A673 (cell line): ENCODE measurements at regions not wholly inside any gene's neighbourhood (a gene's known extent, or its start where the extent isn't known, plus 50 kb on each side); places are given as distances from the start of the nearest gene placed in this dataset.

ENCODE experiments used
- EZH2 ChIP-seq: fragments of 200-600 bp; sonication (generic); IDR thresholded peaks from 2 replicates; pipeline ENCODE4 v1.6.1; 2017; ENCODE audit warnings: borderline replicate concordance, low read depth, mild to moderate bottlenecking, mixed read lengths, antibody characterized with exemption, low read length; ENCODE audit not compliant: poor library complexity, severe bottlenecking
- TF ChIP-seq, protein P1 (sequence below): fragments of 300-800, 200-600 bp; sonication (generic); conservative IDR thresholded peaks from 2 replicates; pipeline ENCODE4 v1.5.1; 2017; ENCODE audit warnings: low read depth, mild to moderate bottlenecking, antibody characterized with exemption, low read length, moderate library complexity, mixed read lengths

GRCh38 chr3:82085356-82085755 is 323.9 kb upstream of the GBE1 start:
- TF ChIP-seq, protein P1, sequence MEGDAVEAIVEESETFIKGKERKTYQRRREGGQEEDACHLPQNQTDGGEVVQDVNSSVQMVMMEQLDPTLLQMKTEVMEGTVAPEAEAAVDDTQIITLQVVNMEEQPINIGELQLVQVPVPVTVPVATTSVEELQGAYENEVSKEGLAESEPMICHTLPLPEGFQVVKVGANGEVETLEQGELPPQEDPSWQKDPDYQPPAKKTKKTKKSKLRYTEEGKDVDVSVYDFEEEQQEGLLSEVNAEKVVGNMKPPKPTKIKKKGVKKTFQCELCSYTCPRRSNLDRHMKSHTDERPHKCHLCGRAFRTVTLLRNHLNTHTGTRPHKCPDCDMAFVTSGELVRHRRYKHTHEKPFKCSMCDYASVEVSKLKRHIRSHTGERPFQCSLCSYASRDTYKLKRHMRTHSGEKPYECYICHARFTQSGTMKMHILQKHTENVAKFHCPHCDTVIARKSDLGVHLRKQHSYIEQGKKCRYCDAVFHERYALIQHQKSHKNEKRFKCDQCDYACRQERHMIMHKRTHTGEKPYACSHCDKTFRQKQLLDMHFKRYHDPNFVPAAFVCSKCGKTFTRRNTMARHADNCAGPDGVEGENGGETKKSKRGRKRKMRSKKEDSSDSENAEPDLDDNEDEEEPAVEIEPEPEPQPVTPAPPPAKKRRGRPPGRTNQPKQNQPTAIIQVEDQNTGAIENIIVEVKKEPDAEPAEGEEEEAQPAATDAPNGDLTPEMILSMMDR = no peak
- no peak for TF ChIP-seq EZH2
